Stimulated activated CD8-positive, alpha-beta memory T cell treated with anti-CD3 and anti-CD28 coated beads, Interleukin-7, amount 100 ng/mL, for 24 hours (primary cell): ENCODE measurements at regions not wholly inside any gene's neighbourhood (a gene's known extent, or its start where the extent isn't known, plus 50 kb on each side); places are given as distances from the start of the nearest gene placed in this dataset.

Experiments
- DNase-seq: peaks from one replicate; pipeline ENCODE4 v3.0.0-alpha.2; 2020; ENCODE audit warnings: low read depth

GRCh38 chr6:141158740-141159139 is 974.0 kb upstream of the GJE1 start:
- no peak for DNase-seq

GRCh38 chr6:141153563-141153962 is 979.2 kb upstream of the GJE1 start:
- DNase-seq = no peak

GRCh38 chr6:141152951-141153350 is 979.8 kb upstream of the GJE1 start:
- DNase-seq = no peak

- DNase-seq = no peak
Measured at GRCh38 chr6:141151710-141152417, 980.9 kb upstream of the GJE1 start.

GRCh38 chr6:141141870-141142269 is 990.9 kb upstream of the GJE1 start:
- DNase-seq = no peak

GRCh38 chr6:141140905-141141304 is 991.8 kb upstream of the GJE1 start:
- DNase-seq = no peak

- no peak for DNase-seq
Measured at GRCh38 chr6:141139461-141139860, 993.3 kb upstream of the GJE1 start.

GRCh38 chr6:141134723-141135122 is 998.0 kb upstream of the GJE1 start:
- DNase-seq = no peak

GRCh38 chr6:141133836-141134235 is 998.9 kb upstream of the GJE1 start:
- no peak for DNase-seq

- DNase-seq = no peak
Measured at GRCh38 chr6:141133346-141133745, 999.4 kb upstream of the GJE1 start.

GRCh38 chr6:141131616-141132015 is 1001.1 kb upstream of the GJE1 start:
- no peak for DNase-seq

GRCh38 chr6:141123497-141123896 is 1009.2 kb upstream of the GJE1 start:
- no peak for DNase-seq

GRCh38 chr6:141123049-141123448 is 1009.7 kb upstream of the GJE1 start:
- no peak for DNase-seq

GRCh38 chr6:141118991-141119390 is 1013.7 kb upstream of the GJE1 start:
- no peak for DNase-seq

- no peak for DNase-seq
Measured at GRCh38 chr6:141117874-141118273, 1014.9 kb upstream of the GJE1 start.

- no peak for DNase-seq
Measured at GRCh38 chr6:141110481-141110880, 1022.2 kb upstream of the GJE1 start.

GRCh38 chr6:141107591-141108160 is 1025.0 kb upstream of the GJE1 start:
- DNase-seq = no peak

GRCh38 chr6:141105481-141105880 is 1027.2 kb upstream of the GJE1 start:
- no peak for DNase-seq

GRCh38 chr6:141103246-141103645 is 1029.5 kb upstream of the GJE1 start:
- DNase-seq = no peak

GRCh38 chr6:141097471-141097870 is 1035.3 kb upstream of the GJE1 start:
- DNase-seq = no peak

GRCh38 chr6:141095308-141095707 is 1037.4 kb upstream of the GJE1 start:
- no peak for DNase-seq

- no peak for DNase-seq
Measured at GRCh38 chr6:141088171-141088570, 1044.6 kb upstream of the GJE1 start.

- DNase-seq = no peak
Measured at GRCh38 chr6:141077355-141078333, 1055.1 kb upstream of the GJE1 start.
